CD4-positive, alpha-beta T cell treated with Interleukin-15 for 4 hours (primary cell): ENCODE measurements at regions not wholly inside any gene's neighbourhood (a gene's known extent, or its start where the extent isn't known, plus 50 kb on each side); places are given as distances from the start of the nearest gene placed in this dataset.
"Not testable (repeated sequence)": the region's sequence is repeated elsewhere in the genome, so short reads cannot be mapped to it uniquely, and the experiment has no call there.

ENCODE experiments used
- DNase-seq: peaks from one replicate; pipeline ENCODE4 v3.0.0-alpha.2; 2020; ENCODE audit warnings: low spot score

DNA sequence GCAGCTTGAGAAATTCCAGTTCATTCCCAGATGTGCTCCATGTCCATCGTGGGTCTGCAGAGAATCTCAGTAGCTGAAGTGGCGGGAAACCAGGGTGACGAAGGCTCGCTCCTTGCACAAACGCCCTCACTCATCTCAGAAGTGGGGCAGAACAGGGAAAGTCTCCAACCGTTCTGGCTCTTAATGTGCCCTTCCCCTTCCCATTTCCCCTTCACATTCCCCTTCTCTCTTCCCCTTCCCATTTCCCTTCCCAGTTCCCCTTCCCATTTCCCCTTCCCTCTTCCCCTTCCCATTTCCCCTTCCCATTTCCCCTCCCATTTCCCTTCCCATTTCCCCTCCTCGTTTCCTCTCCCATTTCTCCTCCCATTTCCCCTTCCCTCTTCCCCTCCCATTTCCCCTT is 108.5 kb downstream of the OLFM1 start:
- DNase-seq = not testable (repeated sequence)

DNA sequence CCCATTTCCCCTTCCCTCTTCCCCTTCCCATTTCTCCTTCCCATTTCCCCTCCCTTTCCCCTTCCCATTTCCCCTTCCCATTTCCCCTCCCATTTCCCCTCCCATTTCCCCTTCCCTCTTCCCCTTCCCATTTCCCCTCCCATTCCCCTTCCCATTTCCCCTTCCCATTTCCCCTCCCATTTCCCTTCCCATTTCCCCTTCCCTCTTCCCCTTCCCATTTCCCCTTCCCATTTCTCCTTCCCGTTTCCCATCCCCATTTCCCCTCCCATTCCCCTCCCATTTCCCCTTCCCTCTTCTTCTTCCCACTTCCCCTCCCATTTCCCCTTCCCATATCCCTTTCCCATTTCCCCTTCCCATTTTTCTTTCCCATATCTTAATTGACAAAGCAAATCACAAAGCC is 109.0 kb downstream of the OLFM1 start:
- no peak for DNase-seq

DNA sequence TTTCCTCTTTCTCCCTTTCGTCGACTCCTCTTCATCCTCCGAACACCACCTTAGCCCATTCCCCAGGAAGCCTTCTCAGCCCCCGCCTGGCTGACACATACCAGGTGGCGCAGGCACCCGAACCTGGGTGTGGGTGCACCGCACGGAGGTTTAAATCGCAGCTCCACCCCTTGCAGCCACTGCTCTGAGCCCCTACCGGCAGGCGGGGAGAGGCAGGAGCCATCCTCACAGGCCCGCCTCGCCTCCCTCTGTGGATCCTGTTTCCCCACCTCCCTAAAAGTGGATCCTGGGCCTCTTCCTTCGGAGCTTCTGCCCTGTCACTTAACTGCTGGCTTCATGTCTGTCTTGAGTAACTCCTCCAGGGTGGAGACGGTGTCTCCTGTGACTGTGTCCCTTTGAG is 110.7 kb downstream of the OLFM1 start:
- DNase-seq = no peak

DNA sequence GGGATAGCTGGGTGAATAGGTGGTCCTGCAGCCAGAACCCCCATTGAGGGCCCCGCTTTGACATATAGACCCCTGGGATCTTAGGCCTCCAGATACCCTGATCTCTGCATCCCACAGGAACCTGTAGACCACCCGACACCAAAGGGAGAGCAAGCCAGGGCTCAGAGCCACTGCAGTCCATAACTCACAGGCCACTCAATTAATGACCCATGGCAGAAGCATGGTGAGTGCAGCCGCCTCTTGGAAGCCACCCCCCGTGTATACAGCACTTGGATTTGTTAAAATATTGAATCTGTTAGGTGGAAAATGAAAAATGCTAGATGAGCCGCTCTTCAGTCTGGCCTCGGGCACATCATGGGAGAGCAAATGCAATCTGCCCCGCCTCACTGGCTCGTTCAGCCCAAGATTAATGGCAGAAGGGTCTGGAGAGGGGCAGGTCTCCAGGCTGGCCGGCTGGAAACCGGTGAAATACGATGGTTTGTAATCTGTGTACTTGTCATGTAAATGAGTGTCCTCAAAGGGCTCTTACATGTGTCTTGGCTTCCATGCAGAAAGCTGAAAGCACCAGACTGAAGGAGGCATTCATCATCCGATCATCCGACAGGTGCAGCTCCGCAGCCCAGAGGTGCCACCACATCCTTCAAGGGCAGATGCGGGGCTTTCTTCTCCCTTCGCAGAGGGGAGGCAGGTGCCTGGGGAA is 111.3 kb downstream of the OLFM1 start:
- DNase-seq = no peak

DNA sequence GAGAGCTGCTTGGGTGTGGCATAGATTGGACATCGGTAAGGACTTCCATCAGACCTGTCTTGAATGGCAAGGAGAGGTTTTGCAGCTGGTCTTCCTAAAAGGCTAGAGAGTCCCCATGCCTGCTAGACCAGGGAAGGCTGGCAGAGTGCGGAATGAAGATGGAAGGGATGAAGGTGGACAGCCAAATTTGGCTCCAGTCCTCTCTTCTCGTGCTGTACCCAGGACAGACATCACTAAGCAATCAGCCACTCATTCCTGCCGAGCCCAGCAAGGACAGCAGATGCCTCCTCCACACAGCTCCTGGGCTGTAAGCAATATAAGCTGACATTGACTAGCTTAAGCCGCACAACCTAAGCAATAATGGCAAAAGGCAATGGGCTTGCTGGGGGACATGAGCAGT is 112.0 kb downstream of the OLFM1 start:
- DNase-seq = no peak

DNA sequence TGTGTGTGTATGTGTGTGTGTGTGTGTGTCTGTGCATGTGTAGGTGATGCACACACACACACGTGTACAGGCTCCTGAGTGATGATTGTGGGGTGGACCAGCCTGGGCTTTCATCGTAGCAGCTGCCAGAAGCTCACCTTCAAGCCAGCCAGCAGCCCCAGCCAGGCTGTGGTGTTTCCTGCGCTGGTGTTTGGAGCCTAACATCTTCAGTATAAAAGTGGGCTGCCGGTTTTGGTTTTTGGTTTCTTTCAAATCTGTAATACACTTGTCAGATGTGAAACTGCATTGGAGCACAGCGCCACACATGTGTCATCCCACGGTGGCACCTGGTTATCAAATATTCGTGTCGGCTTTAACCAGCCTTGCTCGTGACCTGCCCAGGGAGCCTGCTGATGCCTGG is 114.2 kb downstream of the OLFM1 start:
- no peak for DNase-seq

DNA sequence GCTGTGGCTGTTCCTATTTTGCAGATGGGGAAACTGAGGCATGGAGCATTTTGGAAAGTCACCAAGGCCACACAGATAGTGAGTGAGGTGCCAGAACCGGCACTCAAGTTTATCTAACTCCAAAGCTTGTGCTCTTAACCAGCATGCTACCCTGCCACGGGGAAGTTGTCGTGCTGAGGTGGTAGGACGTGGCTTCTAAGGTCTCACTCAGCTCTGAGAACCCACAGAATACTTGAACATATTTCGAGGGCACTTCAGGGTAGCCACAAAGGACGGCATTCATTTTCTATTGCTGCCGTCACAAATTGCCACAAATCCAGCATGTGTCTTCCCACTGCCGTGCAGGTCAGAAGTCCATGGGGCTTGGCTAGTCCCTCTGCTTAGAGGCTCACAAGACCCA is 116.7 kb downstream of the OLFM1 start:
- DNase-seq = no peak

DNA sequence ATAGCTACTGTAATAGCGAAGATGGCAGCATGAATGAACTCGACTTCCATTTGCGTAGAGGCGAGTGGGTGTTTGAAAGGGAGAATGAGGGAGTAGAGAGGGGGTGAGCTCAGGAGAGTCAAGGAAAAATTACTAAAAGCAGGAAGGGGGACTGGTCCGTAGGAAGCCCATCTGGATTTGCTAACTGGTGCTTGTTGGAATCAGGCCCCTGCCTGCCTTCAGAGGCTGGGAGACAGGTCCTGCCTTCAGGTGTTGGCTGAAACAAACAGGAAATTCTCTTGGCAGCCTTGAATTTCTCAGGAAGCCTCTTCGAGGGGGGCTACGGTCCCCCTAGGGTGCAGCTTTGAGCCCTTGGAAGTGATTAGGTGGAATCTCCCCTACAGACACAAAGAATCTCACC is 121.7 kb downstream of the OLFM1 start:
- no peak for DNase-seq

DNA sequence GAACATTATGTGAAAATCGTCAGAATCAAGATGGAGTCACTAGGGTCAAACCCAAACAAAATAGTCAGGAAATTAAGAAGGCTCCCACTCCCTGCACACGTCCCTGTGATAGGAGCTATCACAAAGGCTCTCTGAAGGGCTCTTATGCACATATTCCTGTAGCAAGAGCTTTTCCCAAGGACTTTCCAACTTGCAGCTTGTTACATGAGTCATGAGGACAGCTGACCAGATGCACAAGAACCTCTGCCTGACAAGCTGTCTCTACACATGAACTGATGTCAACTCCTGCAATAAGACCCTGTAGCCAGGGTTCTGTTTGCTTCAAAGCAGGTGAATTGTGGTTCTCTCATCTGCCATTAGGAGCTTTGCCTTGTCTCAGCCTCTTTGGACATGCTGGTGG is 122.4 kb downstream of the OLFM1 start:
- no peak for DNase-seq

DNA sequence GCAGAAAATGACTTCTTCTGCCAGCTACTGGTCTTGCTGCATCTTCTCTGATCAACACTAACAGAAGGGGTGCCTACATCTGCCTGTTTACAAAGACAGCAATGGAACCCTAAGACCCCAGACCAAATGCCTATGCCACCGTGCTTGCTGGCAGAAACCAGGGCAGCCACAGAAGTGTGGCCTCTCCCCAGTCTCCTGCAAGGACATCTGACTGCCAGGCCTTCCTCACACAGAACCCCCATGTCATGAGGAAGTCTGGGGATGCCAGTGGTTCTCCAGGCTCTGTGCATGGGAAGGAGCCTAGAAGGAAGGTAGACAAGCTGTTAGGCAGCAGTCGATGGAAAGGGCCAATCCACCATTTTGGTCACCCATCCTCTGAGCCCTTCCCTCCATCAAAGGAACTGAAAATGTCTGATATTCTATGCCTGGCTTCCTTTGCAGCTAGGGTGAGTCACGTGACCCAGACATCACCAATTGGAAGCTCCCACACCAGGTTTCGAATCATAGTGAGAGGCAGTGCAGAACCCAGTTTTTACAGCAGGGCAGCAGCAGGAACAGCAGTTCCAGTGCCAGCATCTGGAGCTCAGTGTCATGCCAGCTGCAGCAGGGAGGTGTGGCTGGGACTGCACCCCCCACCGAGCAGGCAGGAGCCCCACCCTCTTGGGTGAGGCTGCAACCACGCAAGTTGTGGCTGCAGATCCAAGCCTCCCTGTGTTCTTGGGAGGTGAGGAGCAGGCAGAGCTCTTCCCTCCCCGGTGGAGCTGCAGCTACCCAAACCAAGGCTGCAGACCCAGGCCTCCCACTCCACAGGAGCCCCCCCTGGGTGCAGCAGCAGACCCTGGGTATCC is 123.4 kb downstream of the OLFM1 start:
- DNase-seq = no peak

DNA sequence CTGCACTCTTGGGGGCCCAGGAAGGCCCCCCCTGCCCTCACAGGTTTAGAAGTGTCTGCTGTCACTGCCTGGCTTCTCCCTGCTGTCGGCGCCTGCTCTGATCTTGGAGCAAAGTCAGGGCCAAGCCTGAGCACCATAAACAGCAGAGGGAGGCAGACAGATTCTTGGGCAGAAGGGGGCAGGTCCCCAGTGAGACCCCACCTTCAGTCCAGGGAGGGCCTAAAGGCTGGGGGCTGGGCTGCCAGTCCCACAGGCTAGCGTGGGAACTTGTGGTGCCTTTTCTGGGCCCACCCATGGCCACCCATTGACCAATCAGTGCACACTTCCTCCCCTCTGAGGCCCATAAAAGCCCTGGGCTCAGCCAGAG is 124.0 kb downstream of the OLFM1 start:
- no peak for DNase-seq

DNA sequence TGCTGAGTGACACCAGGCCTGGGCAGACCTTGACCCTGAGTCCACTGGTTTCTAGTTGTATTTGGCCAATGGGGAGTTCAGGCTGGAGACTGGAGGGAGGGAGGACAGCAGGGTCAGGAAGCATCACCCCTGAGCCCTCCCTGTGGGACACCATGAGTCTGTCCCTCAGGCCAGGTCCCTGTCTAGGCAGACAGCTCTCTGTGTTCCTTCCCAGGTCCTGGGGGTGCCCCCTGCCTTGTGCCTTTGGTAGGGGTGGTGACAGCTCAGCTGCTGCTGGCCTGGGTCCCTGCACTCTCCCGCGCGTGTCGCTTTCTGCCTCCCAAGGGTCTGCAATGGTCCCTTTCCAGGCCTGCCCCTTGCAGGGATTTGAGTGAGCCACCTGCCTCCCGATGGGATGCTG is 125.5 kb downstream of the OLFM1 start:
- DNase-seq = no peak

DNA sequence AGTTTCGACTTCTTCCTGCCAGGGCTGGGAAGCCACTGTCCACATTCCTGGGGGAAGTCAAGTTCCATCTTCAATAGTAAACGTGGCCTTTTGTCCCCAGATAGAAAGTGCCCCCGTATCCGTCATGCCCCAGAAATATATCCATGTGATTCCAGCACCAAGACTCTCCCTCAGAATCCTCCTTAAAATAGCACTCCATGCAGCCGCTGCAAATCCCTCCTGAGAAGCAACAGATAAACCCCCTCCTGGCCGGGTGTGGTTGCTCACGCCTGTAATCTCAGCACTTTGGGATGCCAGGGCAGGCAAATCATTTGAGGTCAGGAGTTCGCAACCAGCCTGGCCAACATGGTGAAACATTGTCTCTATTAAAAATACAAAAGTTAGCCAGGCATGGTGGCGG is 126.1 kb downstream of the OLFM1 start:
- DNase-seq = no peak

DNA sequence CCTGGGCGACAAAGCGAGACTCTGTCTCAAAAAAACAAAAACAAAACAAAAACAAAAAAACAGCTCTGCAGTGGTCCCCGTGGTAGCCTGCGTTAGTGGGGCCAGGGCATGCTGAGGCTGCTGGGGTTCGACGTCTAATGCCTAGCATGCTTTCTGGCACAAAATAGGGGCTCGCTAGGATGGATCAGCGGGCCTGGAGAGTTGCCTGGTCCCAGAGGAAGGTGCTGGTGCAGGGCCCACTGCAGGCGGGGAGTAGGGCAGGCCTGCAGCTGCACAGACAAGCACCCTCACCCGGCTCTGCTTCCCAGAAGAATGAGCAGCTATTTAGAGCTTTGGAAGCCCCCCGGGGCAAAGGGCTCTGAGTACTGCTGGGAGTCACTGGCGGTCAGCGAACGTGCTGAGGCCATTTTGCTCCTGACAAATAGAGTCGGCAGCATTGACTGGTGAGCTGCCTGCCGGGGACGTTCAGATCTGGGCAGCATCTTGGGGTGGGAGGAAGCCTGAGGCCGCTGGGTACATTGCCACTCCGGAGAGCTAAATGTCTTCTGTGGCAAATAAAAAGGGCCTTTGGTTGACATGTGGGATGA is 126.7 kb downstream of the OLFM1 start:
- DNase-seq = no peak

DNA sequence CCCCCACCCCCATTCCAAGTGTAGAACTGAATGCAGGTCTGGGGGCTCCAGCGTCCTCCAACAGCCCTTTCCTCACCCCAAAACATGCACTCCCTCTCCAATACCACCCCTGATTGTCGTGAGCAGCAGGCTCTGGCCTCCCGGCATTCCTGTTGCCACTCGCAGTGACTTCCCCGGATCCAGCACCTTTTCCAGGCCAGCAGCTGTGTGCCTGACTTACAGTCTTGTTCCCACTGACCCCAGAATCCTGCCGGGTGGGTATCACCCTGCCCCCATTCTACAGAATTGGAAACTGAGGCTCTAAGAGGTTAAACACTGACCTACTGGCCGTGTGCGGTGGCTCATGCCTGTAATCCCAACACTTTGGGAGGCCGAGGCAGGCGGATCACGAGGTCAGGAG is 127.2 kb downstream of the OLFM1 start:
- DNase-seq = no peak

DNA sequence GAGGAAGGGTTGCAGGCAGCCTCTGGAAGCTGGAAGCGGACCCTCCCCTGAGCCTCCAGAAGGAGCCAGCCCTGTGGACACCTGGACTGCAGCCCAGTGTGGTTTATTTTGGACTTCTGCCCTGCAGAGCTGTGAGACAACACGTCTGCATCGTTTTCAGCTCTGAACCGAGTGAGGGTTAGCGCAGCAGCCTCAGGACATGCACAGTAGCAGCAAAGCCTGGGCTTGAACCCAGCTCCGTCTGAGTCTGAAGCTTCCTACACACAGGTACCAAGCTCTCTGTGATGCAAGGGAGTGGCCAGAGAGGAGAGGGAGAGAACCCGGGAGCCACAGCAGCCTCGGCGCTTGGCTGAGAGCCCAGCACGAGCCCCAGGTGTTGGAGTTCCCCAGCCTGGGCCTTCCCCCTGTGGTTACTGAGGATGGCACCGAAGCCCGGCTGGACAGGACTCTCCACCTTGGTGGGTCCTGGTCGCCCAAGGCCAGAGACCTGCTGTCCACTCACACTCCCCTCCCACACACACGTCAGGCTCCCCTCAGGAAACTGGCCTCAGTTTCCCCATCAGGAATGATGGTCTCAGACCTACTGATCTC is 128.2 kb downstream of the OLFM1 start:
- DNase-seq = no peak

DNA sequence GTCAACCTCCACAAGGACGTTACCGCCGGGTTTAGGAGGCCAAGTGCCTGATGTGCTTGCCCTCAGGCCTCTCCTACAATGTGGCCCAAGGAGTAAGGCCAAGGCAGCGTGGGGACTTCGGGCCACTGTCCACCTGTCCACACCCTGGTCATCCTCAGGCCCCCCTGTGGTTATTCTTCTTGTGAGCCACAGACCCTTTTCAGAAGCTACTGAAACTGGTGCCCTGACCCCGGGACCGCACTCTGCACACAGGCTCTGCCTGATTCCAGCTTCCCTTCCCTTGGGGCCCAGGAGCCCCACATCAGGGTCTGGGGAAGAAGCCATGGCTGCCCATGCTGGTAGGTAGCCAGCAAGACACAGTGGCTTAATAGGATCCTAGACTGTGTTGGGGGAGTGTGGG is 128.8 kb downstream of the OLFM1 start:
- no peak for DNase-seq

DNA sequence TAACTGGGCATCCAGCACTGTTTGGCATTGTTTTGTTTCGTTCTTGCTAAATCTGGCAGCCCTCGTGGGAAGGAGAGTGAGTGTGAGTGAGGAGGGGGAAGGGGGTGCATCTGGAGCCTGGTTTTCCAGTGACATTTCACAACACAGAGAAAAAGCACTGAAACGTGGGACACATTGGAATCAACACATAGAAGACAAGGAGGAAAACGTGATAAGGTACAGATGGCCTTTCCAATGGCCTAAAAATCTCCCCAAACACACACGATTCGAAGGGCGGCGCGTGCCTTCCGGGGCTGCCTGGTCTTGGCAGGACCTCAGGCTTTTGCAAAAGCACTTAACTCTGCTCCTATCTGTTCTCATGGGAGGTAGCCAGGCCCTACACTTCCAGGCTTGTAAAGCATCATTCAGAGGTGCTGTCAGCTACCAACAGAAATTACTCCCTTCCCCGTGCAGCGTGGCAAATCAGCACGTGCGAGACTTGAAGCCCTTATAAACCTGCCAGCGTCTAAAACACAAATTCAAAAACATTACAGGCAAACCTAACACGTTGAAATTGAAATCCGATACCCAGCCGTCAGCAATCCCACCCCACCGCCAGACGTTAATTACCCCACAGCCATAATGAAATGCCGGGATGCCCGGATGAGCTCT is 129.4 kb downstream of the OLFM1 start:
- no peak for DNase-seq

DNA sequence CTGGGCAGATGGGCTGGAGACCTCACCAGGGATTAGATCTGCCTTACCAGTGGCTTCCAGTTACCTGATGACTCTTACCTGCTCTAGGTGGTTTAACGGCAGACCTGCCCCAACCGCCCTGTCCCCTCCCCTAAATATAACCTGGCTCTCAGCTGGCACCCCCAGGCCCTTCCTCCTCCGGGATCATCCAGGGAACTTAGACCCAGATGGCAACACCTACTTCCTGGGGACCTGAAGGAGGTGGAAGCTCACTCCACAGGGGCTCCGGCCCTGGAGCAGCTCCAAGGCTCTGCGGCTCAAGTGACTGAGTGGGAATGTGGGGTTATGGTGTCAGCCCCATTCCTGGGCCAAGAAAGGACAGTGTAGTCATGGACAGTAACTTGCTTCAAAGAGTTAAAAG is 130.4 kb downstream of the OLFM1 start:
- DNase-seq = no peak

DNA sequence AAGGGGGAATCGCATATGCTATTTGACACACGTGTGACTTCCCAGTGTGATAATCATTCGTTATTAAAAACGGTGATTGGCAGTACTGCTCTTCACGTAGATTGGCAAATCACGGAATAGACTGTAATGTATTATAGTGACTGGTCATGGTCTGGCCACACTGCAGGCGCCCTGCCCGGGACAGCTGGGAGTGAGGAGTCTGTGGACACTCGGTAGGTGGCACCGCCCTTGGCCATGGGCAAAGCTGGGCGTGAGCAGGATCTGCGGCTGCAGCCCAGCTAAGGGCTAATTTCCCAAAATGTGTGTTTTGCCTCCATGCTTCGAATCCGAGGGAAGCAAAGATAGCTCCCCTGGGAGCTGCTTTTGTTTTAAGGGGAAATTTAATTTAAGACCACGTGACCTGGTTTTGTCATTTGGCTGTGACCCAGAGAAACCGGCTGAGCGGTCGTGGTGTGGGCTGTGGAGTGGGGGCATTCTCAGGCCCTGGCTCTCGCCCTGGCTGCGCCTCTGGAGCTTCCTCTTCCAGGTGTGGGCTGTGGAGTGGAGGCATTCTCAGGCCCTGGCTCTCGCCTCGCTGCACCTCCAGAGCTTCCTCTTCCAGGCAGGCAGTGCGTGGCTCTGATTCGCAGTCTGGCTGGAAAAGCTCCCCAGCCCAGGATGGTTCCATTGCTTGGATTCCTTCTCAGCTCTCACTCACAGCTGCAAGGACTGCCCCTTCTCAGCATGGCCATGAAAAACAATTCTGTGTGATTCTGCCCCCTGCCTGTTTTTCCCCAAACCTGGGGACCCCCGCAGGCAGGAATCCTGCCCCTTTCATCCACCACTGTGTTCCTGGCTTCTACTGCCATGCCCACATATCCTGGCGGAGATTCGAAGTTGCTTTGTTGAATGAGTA is 131.1 kb downstream of the OLFM1 start:
- no peak for DNase-seq
